ENCODE measurements at regions not wholly inside any gene's neighbourhood (a gene's known extent, or its start where the extent isn't known, plus 50 kb on each side); places are given as distances from the start of the nearest gene placed in this dataset.

GRCh38 chr3:103195216-103195615, 760.4 kb downstream of the ZPLD1 start:
- TF ChIP-seq CTCF (IDR thresholded peaks at IDR 0.05) (no peak), POLR2A (IDR thresholded peaks at IDR 0.05) (no peak)
- H3K9me3 ChIP-seq (replicated peaks in 1 of 3): no peaks in the 10 kb centered on the region
- no peaks in the 10 kb centered on the region for H3K36me3 ChIP-seq (replicated peaks in 1 of 2)
- no peak overlapping the region for H3K4me3 ChIP-seq
- H3K27ac ChIP-seq: no peak overlapping the region
- no peaks in the 10 kb centered on the region for H3K27me3 ChIP-seq
- DNase-seq: no peak
- intact Hi-C loops (cut with DNase I): no loop called here
- no peaks in the 10 kb centered on the region for H3K4me1 ChIP-seq (replicated peaks in 1 of 2)
- 51 to 70% (median 55%) methylated on average over 4 of the region's 4 CpGs for WGBS, 4 donors

- no peak overlapping the region for H3K27ac ChIP-seq
- 92 to 93% (median 92%) methylated on average over 4 of the region's 4 CpGs for WGBS, 4 donors
- no peak for DNase-seq
- intact Hi-C loops (cut with DNase I): no loop called here
- H3K27me3 ChIP-seq: no peaks in the 10 kb centered on the region
- H3K9me3 ChIP-seq (replicated peaks in 1 of 3): peaks cover 0 to 5% (median 0%) of the 10 kb centered on the region in 3 donors
- TF ChIP-seq POLR2A (IDR thresholded peaks at IDR 0.05) (no peak), CTCF (IDR thresholded peaks at IDR 0.05) (no peak)
- H3K4me3 ChIP-seq: no peak overlapping the region
- no peaks in the 10 kb centered on the region for H3K4me1 ChIP-seq (replicated peaks in 1 of 2)
- no peaks in the 10 kb centered on the region for H3K36me3 ChIP-seq (replicated peaks in 1 of 2)
Measured at GRCh38 chr3:103203441-103203840, 768.6 kb downstream of the ZPLD1 start.

- H3K27me3 ChIP-seq: no peaks in the 10 kb centered on the region
- H3K9me3 ChIP-seq (replicated peaks in 1 of 3): peaks cover 0 to 5% (median 0%) of the 10 kb centered on the region in 3 donors
- no peaks in the 10 kb centered on the region for H3K36me3 ChIP-seq (replicated peaks in 1 of 2)
- intact Hi-C loops (cut with DNase I): no loop called here
- DNase-seq: no peak
- no peak for TF ChIP-seq POLR2A (IDR thresholded peaks at IDR 0.05)
- TF ChIP-seq CTCF (IDR thresholded peaks at IDR 0.05): no peak
- no peaks in the 10 kb centered on the region for H3K4me1 ChIP-seq (replicated peaks in 1 of 2)
- H3K4me3 ChIP-seq: no peak overlapping the region
- WGBS, 4 donors: 54 to 58% (median 55%) methylated on average over 7 of the region's 7 CpGs
- no peak overlapping the region for H3K27ac ChIP-seq
Measured at GRCh38 chr3:103210583-103210982, 775.8 kb downstream of the ZPLD1 start.

- Histone ChIP-seq H3K27ac (no peak overlapping the region), H3K4me1 (replicated peaks in 1 of 2) (no peaks in the 10 kb centered on the region), H3K36me3 (replicated peaks in 1 of 2) (no peaks in the 10 kb centered on the region), H3K27me3 (no peaks in the 10 kb centered on the region), H3K9me3 (replicated peaks in 1 of 3) (no peaks in the 10 kb centered on the region), H3K4me3 (no peak overlapping the region)
- intact Hi-C loops (cut with DNase I): no loop called here
- no peak for TF ChIP-seq POLR2A (IDR thresholded peaks at IDR 0.05)
- no peak for TF ChIP-seq CTCF (IDR thresholded peaks at IDR 0.05)
- 43 to 84% (median 58%) methylated on average over 1 of the region's 1 CpG for WGBS, 4 donors
- no peak for DNase-seq
Measured at GRCh38 chr3:103218146-103218545, 783.3 kb downstream of the ZPLD1 start.
